ENCODE measurements at regions not wholly inside any gene's neighbourhood (a gene's known extent, or its start where the extent isn't known, plus 50 kb on each side); places are given as distances from the start of the nearest gene placed in this dataset.

DNA sequence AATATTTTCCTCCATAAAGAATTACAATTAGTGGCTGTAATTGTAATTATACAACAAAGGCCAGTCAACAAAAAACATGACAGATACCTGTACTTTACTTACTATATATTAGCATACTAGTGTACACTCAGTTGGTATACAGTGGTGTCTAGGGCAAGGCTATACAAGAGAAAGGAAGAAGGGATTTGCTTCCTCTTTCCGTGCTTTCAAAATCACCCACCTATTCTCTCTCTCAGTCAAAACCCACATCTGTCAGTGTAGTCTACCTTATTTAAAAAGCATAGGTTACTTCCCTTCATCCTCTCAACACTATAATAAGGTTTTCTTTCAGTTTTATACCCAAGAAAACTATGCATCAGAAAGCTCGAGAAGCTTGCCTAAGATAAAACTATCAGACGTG, 355.8 kb upstream of the NR5A2 start:
- intact Hi-C loops (cut with micrococcal nuclease), result no loop called here

DNA sequence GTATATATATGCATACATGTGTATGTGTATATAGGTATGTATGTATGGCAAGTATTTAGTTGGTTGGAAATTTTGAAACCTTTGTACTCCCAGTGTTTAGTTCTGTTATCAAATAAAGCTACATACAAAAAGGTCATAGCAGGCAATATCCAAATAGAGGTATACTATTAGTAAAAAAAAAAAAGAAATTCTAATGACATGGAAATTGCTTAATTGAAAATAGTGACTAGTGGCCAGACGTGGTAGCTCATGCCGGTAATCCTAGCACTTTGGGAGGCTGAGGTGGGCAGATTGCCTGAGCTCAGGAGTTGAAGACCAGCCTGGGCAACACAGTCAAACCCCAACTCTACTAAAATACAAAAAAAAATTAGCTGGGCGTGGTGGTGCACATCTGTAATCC, 351.6 kb upstream of the NR5A2 start:
- intact Hi-C loops (cut with micrococcal nuclease), result no loop called here

DNA sequence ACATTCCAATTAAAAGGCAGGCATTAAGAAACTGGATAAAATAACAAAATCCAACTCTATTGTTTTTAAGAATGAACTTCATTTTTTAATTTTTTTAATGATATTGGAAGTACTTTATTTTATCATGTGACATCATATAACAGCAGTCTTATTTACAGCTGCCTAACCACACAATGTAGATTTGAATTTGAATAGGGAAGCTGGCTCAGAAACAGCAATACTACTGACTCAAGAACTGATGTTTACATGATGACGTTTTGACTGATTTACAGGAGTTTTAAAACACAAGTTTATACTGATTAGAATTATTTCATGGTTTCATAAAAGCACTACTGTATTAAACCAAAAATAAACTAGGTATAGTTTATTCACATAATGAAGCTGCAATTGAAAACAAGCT, 348.7 kb upstream of the NR5A2 start:
- intact Hi-C loops (cut with micrococcal nuclease), result no loop called here

DNA sequence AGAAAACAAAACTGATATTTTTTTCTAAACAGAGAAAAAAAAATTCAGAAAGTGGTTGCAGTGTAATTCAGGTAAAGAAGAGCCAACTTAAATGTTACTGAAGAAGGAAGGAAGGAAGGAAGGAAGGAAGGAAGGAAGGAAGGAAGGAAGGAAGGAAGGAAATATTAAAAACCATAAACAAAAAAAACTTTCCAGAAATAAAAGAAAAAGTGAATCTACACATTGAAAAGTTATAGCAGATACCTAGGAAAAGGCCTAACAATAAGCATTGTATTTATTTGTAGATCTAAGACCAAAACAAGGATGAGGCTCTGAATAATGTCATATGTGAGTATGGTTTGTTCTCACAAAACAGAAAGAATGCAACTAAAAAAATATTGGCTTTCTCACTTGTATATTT, 345.4 kb upstream of the NR5A2 start:
- intact Hi-C loops (cut with micrococcal nuclease), result loop anchor here (10.0 kb wide), 1 partner anchor 623 kb away; no protein-coding TSS in a partner anchor

DNA sequence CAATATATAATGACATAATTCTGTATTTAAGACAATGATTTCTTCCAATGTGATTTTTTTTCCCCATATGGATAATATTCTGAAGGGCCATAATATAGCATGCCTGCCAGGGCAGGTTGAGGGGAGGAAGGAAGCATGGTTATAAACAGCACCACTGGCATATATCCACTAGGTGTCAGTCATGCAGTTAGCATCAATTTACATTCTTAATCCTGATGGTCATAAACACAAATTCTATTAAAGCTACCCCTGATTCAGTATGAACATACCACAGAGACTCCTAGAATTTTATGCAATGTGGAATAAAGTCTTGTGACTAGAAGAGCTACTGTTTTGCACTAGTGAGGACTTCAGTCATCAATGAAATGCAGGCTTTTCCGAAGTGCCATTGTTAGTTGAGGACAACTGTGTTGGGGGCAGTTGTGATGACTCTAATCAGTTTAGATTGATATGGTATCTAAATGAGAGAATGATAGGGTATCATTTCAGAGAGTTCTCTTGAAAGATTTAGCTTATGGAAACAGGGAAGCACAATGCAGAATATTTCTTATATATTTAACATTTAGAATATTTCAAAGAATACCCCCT, 342.7 kb upstream of the NR5A2 start:
- intact Hi-C loops (cut with micrococcal nuclease), result loop anchor here (1.0 to 10.0 kb wide), 3 partner anchors 620 to 826 kb away; no protein-coding TSS in a partner anchor

DNA sequence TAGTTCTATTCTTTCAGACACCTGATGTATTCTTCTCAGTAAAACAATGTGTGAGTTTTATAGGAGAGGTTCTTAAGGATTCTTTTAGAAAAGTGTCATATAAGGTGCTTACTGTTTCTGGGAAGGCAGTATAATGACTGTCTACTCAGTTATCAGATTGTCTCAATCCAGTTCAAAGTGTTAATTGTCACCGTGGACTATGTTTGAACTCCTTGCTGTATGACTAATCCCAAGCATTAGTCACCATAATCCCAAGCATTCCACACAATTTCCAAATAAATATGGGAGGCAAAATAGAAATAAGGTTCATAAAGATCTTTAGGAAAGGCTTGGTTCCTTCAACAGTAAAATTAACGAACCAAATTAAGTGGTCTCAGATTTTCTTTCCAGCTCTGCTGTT, 342.1 kb upstream of the NR5A2 start:
- intact Hi-C loops (cut with micrococcal nuclease), result loop anchor here (10.0 kb wide), 1 partner anchor 619 kb away; no protein-coding TSS in a partner anchor

DNA sequence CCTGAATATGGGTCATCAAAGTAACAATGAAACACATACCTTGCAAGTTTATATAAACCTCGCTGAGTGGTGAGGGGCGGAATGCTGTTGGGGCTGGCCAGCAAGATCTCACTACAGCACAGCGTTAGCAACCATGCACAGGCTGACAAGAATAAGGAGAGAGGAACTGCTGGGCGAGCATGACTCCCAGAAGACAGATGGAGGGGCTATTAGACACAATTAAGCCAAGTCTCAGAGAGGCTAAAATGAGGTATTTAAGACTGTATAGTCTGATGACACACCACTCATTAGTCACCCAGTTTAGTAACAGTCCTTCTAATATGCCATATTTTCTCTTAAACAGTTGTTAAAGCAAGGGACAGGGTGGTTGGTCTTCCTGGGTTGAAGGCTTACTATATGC, 340.2 kb upstream of the NR5A2 start:
- intact Hi-C loops (cut with micrococcal nuclease), result loop anchor here (10.0 kb wide), 1 partner anchor 617 kb away; no protein-coding TSS in a partner anchor

DNA sequence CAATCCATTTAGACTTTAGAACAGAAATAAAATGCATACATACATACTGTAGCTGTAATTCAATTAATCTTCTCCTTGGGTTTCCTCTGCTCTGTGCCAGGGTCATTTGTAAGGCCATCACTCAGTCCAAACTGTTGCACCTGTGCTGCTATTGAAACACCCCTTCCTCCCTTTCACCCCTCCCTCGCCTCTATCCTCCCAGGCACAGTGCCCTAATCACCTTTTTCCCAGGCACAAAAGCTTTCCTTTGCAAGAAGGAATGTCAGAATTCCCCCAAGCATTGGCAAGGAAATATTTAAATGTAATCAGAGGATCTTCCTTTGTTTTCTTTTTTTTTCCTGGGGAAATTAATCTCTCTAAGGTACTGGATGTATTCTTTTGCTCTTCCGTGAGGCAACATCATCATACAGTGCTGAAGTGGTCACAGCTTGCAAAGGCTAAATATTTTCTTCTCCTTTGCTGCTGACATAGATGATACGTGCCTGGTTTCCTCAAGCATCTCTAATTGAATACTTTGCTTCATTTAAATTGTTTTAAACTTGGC, 339.3 kb upstream of the NR5A2 start:
- intact Hi-C loops (cut with micrococcal nuclease), result loop anchor here (10.0 kb wide), 1 partner anchor 617 kb away; no protein-coding TSS in a partner anchor

DNA sequence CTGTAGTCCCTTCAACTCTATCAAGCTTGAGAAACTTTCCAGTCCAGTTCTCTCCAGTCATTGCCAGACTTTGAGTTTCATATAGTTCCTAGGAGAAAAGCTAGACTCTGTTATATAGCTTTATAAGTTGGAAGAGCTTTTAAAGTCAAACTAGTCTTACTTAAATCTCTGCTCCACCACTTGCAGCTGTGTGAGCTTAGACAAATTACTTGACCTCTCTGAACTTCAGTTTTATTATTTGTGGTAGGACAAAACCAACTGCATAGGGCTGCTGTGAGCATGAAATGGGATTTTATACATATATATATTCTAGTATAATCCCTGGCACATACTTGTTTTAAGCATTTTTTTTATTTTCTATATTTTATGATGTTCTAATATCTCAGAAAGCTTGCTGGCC, 338.7 kb upstream of the NR5A2 start:
- intact Hi-C loops (cut with micrococcal nuclease), result loop anchor here (10.0 kb wide), 1 partner anchor 616 kb away; no protein-coding TSS in a partner anchor

DNA sequence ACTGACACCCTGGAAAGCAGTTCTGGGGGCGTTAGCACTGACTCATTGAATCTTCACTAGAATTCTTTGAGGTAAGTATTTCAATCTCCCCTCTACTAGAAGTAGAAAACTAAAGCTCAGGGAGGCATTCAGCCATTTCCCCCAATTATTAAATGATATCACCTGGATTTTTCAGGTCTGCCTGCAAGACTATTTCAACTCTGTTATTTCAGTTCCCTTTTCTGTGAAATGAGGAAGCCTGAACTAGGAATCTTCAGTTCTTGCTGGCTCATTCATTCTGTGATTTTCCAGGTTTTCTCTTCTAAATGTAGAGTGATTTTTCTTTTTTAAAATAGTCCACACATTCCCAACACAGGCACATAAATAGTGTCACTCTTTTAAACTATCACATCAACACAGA, 337.0 kb upstream of the NR5A2 start:
- intact Hi-C loops (cut with micrococcal nuclease), result no loop called here

DNA sequence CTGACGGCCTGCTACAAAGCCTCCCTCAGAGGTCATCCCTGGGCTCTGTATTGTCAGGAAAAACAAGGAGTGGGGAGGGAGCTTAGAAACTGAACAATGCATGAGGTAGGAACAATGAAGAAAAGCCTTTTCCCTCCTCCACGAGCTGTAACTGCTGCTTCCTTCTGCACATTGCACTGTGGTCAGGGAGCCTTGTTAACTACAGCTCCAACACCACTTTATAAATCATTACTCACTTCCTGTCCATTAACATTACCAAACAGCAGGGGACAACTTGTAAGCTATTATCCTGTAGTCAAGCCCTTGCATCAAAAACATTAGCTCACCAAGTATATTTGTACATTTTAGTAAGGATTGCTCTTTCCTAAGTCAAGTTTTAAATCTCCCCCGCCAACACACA, 336.0 kb upstream of the NR5A2 start:
- intact Hi-C loops (cut with micrococcal nuclease), result no loop called here

DNA sequence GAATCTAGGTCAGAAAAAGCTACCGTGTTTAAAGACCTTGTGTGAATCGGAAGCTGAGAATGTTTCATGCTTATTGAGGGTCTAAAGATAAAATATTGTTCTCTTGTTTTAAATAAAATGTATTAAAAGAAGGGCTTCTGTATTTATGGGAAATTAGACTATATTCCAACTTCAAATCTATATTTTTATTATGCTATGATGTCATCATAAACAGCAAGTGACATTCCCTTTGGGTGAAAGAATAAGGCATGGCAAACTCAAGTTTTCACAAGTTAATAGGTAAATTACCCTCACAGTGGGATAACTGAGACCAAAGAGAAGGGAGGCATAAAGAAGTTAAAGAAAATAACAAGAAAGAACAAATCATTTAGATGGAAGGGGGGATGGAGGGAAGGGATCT, 333.8 kb upstream of the NR5A2 start:
- intact Hi-C loops (cut with micrococcal nuclease), result no loop called here

DNA sequence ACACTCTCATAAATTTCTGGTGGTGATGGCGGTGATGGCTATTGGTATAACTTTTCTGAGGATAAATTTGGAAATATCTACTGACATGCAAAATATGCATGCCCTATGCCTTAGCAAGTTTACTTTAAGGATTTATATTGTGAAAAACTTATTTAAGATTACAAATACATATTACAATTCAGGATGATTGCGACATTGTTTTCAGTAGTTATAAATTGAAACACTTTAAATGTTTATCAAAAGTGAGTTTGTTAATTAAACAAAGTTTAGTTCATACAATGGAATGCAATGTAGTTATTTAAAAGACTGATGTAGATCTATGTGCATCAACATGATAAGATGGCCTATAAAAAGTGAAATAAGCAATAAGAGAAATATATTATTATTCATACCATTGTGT, 331.3 kb upstream of the NR5A2 start:
- intact Hi-C loops (cut with micrococcal nuclease), result no loop called here

DNA sequence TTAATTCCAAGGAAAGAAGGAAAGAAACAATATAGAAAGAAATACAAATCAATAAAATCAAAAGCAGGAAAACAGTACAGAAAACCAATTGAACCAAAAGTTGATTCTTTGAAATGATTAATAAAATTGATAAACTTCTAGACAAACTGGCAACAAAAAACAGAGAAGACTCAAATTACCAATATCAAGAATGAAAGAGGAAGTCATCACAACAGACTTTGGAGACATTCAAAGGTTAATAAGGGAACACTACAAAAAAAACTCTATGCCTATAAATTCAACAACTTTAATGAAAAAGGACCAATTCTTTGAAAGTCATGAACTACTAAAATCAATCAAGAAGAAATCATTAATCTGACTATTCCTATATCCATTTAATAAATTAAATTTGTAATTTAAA, 329.3 kb upstream of the NR5A2 start:
- intact Hi-C loops (cut with micrococcal nuclease), result no loop called here

DNA sequence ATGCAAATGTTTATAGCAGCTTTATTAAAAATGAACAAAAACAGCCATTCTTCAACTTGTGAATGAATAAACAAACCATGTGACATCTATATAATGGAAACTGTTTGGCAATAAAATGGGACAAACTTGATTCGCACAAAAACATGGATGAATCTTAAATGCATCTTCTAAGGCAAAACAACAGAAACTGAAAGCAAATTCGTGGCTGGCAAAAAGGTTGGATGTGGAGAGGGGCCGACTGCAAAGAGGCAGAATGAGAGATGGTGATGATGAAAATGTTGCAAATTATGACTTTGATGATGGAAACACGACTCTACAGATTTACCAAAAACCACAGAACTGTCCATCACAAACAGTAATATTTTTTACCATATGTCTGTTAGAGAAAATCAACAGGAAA, 327.0 kb upstream of the NR5A2 start:
- intact Hi-C loops (cut with micrococcal nuclease), result no loop called here

DNA sequence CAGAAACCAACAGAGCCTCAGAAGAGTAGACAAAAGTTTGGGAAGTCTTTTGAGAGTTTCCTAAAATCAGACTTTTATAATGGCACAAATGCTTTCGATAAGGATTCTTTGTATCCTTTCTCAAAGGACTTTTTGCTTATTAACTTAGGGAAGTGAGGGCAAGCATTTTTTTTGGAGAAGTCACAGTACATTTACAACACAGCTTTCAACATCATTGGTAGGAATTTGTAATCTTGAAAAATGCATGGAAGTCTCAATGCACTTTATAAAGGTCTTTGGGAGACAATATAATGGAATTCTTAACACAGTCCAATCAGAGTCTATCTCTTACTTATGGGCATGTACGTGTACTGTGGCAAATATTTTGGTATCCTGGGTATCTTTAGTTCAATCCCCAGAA, 325.8 kb upstream of the NR5A2 start:
- intact Hi-C loops (cut with micrococcal nuclease), result no loop called here

DNA sequence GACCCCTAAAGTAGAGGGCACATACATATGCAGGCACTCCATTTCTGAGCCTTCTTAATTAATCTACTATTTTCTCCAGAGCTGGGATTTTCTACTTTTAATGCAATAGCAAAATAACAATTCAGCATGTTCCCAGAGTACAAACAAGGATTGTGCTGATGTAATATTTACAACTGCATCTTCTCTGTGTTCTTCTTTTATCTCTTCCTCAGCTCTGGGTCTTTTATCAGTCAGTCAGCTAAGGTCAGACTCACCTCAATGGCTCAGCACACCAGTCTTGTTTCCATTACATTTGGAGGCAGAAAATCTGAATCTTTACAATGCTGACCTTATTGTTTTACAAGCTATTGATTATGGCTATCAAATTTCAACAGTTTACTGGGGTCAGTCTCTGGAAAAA, 323.3 kb upstream of the NR5A2 start:
- intact Hi-C loops (cut with micrococcal nuclease), result no loop called here

DNA sequence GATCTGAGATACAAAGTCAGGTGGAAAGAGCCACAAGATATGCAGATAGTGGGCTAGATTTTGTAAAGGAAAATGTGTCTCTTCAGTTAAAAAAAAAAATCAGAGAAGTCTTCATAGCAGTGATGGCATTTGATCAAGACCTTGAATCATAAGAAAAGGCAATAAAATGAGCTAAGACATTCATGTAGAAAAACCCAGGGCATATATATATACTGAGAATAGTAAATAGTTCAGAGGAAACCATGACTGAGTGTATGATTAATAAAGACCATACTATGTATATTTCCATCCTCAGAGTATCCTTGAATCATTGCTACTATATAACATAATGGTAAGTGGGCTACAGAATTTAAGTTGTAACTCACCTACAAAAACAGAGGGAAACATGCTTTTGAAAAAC, 321.7 kb upstream of the NR5A2 start:
- intact Hi-C loops (cut with micrococcal nuclease), result no loop called here

DNA sequence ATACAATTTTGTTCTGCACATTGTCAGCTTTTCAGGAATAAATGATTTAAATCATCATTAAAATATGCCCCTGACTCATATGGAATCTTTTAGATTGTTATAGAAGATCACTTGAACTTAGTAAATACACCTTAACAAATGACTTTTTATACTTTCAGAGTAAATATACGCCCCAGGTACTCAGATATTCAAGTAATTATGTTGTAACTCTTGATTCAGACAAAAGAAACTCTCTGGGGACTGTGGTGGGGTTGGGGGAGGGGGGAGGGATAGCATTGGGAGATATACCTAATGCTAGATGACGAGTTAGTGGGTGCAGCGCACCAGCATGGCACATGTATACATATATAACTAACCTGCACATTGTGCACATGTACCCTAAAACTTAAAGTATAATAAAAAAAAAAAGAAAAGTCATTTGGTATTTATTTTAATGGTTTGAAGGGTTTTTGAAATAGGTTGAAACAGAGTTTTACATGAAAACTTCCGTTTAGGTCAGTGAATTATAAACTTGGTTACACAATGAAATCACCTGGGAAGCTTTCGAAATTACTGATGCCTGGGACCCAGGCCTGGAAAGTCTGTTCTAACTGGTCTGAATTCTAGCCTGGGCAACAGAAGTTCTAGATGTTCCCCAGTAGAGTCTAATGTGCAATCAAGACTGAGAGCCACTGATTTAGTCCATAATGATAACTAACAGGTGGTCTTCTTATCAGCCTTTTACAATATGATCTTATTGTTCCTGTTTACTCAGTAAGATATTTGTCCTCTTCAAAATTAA, 320.5 kb upstream of the NR5A2 start:
- intact Hi-C loops (cut with micrococcal nuclease), result no loop called here

DNA sequence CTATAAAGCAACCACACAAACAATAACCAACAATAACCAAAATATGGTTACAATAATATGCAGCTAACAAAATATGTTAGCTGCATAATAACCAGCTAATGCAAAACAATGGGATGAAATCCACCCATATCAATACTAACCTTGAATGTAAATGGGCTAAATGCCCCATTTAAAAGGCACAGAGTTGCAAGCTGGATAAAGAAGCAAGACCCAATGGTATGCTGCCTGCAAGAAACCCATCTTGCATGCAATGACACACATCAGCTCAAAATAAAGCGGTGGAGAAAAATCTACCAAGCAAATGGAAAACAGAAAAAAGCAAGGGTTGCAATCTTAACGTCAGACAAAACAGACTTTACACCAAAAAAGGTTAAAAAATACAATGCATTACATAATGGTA, 316.5 kb upstream of the NR5A2 start:
- intact Hi-C loops (cut with micrococcal nuclease), result no loop called here

DNA sequence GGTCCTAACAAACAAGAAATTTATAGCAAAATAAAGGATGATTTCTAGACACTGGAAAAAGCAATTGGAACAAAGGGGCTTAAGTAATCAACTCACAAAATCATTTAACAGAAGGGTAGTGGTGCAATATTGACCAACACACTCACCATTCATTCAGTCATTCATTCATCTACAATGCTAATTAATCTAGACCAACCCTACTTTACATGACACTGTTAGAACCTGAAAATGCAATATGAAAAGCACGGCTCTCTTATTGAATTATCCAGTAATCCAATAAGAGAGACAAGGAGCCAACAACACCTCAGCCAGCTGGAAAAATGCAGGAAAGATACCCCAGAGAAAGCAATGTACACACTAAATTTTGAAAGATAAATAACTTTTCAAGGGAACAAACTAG, 310.8 kb upstream of the NR5A2 start:
- intact Hi-C loops (cut with micrococcal nuclease), result no loop called here

DNA sequence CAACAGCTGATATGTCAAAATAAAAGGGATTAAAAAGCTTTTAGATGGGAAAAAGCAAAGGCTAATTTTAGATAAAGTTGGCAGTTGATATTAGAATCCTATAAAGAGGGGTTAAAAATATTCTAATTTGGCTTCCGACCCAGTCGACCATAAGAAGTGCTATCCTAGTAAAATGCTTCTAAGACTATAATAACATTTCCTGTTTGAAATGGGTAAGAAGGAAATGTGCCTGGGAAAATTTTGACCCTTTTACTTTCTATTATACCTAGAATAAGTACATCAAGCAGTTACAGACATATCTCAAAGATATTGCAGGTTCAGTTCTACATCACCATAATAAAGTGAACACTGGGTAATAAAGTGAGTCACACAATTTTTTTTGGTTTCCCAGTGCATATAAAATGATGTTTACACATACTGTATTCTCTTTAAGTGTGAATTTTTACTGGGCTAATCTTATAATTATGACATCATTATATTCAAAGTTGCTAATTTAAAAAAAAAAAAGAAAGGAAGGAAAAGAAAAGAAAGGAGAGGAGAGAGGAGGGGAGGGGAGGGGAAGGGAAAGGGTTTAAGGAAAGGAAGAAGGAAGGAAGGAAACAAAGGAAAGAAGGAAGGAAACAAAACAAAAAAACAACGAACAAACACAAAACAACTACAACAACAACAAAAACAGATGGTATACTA, 308.2 kb upstream of the NR5A2 start:
- intact Hi-C loops (cut with micrococcal nuclease), result no loop called here
